ENCODE measurements at regions not wholly inside any gene's neighbourhood (a gene's known extent, or its start where the extent isn't known, plus 50 kb on each side); places are given as distances from the start of the nearest gene placed in this dataset.

DNA sequence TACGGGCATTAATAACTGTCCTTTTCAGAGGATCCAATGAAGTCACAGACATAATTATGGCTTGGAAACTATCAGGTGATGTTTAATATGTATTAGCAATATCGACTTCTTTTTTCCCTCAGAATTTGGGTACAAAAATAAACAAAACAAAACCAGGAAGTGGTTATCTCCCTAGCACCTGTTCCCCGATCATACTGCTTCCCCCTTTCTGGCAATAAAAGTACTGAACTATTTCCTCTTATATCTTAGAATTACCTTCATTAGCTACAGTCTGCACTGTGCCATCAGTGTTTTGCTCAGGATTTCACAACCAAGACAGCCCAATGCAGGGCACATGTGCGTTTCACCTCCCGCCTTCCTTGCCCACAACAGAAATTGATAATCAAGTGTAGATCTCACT is 216.9 kb upstream of the BTBD3 start:
- Histone ChIP-seq H4K5ac (ENCODE audit: insufficient read length, low read depth, low read length) (no peak overlapping the region), H3K27ac (ENCODE audit: low read depth, low read length) (no peak overlapping the region), H3K79me1 (ENCODE audit: low read depth, low read length) (no peaks in the 10 kb centered on the region), H2BK12ac (ENCODE audit: low read depth, low read length) (no peak overlapping the region), H3K4me2 (ENCODE audit: insufficient read depth in 1 of 2, low read depth in 2 of 2, low read length in 2 of 2) (no peak overlapping the region), H3K9me3 (ENCODE audit: insufficient read depth in 2 of 2, low read depth in 1 of 2, low read length in 1 of 2) (peaks cover 5 to 9% of the 10 kb centered on the region in 2 experiments; a peak in 3 of 4 replicates), H3K14ac (ENCODE audit: insufficient read length) (no peak overlapping the region), H2BK120ac (replicated peaks; ENCODE audit: low read depth, low read length) (no peak overlapping the region), H3K27me3 (replicated peaks in 1 of 4; ENCODE audit: control insufficient read depth in 3 of 4, extremely low read depth in 1 of 4, insufficient read depth in 3 of 4, low read length in 3 of 4) (peaks cover 0 to 1% (median 0%) of the 10 kb centered on the region in 4 experiments; a peak in 1 of 7 replicates), H3K4me3 (ENCODE audit: extremely low read depth in 1 of 4, insufficient read depth in 2 of 4, low read depth in 3 of 4, low read length in 4 of 4) (no peak overlapping the region), H2BK5ac (ENCODE audit: low read depth, low read length) (no peak overlapping the region), H3K4me1 (replicated peaks in 1 of 4; ENCODE audit: control insufficient read depth in 3 of 4, insufficient read depth in 4 of 4, low read length in 3 of 4) (no peaks in the 10 kb centered on the region), H4K20me1 (replicated peaks in 1 of 2; ENCODE audit: control insufficient read depth in 1 of 2, insufficient read depth in 2 of 2, low read length in 2 of 2) (no peaks in the 10 kb centered on the region), H3K23me2 (ENCODE audit: low read depth, low read length) (no peaks in the 10 kb centered on the region), H4K8ac (ENCODE audit: extremely low read depth, insufficient read depth, low read length) (no peak overlapping the region), H2AK5ac (ENCODE audit: low read depth, low read length) (no peak overlapping the region), H3K9ac (replicated peaks in 1 of 4; ENCODE audit: extremely low read depth in 1 of 4, low read depth in 3 of 4, low read length in 3 of 4) (no peak overlapping the region), H4K91ac (replicated peaks; ENCODE audit: insufficient read length, low read length) (no peak overlapping the region), H3K23ac (ENCODE audit: insufficient read length) (no peak overlapping the region), H3K36me3 (ENCODE audit: control insufficient read depth in 2 of 4, insufficient read depth in 4 of 4, low read length in 3 of 4) (no peaks in the 10 kb centered on the region), H2AFZ (ENCODE audit: low read length) (no peak overlapping the region), H2BK15ac (ENCODE audit: low read length) (no peak overlapping the region), H3K56ac (replicated peaks; ENCODE audit: insufficient read length, low read depth, low read length) (no peak overlapping the region), H3K79me2 (ENCODE audit: control insufficient read depth in 1 of 2, insufficient read depth in 2 of 2, low read length in 2 of 2) (no peaks in the 10 kb centered on the region), H3K4ac (replicated peaks; ENCODE audit: insufficient read length, low read depth, low read length) (no peak overlapping the region), H3K18ac (ENCODE audit: extremely low read depth, low read length) (no peak overlapping the region), H2BK20ac (ENCODE audit: low read length) (no peak overlapping the region)
- CTCF ChIA-PET (ENCODE audit: partially characterized antibody): interaction anchor here (0.6 kb wide), 1 partner anchor 52 kb away, joined by 4 read pairs; no protein-coding TSS in a partner anchor
- TF ChIP-seq SP1 (IDR thresholded peaks at IDR 0.05; ENCODE audit: low read depth, low read length) (no peak), TAF7 (optimal IDR thresholded peaks at IDR 0.05; ENCODE audit: borderline replicate concordance, low read depth, low read length) (no peak), FOSL1 (IDR thresholded peaks at IDR 0.05; ENCODE audit: insufficient read depth, low read depth, low read length) (no peak)
- TF ChIP-seq, protein P1, sequence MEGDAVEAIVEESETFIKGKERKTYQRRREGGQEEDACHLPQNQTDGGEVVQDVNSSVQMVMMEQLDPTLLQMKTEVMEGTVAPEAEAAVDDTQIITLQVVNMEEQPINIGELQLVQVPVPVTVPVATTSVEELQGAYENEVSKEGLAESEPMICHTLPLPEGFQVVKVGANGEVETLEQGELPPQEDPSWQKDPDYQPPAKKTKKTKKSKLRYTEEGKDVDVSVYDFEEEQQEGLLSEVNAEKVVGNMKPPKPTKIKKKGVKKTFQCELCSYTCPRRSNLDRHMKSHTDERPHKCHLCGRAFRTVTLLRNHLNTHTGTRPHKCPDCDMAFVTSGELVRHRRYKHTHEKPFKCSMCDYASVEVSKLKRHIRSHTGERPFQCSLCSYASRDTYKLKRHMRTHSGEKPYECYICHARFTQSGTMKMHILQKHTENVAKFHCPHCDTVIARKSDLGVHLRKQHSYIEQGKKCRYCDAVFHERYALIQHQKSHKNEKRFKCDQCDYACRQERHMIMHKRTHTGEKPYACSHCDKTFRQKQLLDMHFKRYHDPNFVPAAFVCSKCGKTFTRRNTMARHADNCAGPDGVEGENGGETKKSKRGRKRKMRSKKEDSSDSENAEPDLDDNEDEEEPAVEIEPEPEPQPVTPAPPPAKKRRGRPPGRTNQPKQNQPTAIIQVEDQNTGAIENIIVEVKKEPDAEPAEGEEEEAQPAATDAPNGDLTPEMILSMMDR (IDR thresholded peaks at IDR 0.05; ENCODE audit: control extremely low read depth in 1 of 3, insufficient read depth in 1 of 3, low read depth in 1 of 3, low read length in 3 of 3): no peak
- FAIRE-seq: no peak
- POLR2A ChIA-PET (ENCODE audit: partially characterized antibody): no interaction called here
- DNase-seq (ENCODE audit: low read depth in 1 of 2, low spot score in 2 of 2): no peak
- 88% methylated on average over 5 of the region's 5 CpGs; no CpG with 5 or more reads in 1 of the 2 experiments for WGBS, 2 experiments (ENCODE audit: extremely low coverage in 1 of 2, insufficient coverage in 1 of 2, insufficient read length in 1 of 2, insufficient replicate concordance in 2 of 2, low coverage in 1 of 2, low lambda C conversion rate in 2 of 2, missing lambda C conversion rate in 1 of 2)

Measured in H1 (cell line).